ENCODE measurements at regions not wholly inside any gene's neighbourhood (a gene's known extent, or its start where the extent isn't known, plus 50 kb on each side); places are given as distances from the start of the nearest gene placed in this dataset.

- DNase-seq (ENCODE audit: low spot score) = no peak
- TF ChIP-seq CTCF (IDR thresholded peaks at IDR 0.05; ENCODE audit: extremely low read depth, insufficient read depth, missing control alignments) = no peak
- in situ Hi-C loops (cut with MboI; ENCODE audit: low pct_unique_long_range_greater_than_20kb, low sequenced_read_pairs, unreplicated experiment) = no loop called here
Observed at GRCh38 chr4:170306208-170306607, 216.5 kb upstream of the AADAT start.

DNA sequence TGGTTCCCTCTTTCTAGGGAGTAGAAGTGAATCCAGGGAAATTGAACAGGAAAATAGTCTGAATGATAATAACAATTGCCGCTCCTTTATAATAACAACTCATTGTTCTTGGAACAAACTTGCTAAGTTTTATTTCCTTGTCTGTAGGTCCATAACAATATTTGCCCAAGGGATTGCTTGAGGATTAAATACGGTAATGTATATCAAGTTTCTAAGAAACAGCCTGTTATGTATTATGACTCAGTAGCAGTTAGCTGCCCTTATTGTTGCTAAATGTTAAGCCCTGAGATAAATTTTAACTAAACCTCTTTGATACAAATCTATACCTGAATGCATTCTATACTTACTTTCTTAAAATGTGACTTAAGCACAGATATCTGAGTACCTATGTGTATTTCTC lies 215.9 kb upstream of the AADAT start:
- in situ Hi-C loops (cut with MboI; ENCODE audit: low pct_unique_long_range_greater_than_20kb, low sequenced_read_pairs, unreplicated experiment) = no loop called here
- no peak for TF ChIP-seq CTCF (IDR thresholded peaks at IDR 0.05; ENCODE audit: extremely low read depth, insufficient read depth, missing control alignments)
- no peak for DNase-seq (ENCODE audit: low spot score)

DNA sequence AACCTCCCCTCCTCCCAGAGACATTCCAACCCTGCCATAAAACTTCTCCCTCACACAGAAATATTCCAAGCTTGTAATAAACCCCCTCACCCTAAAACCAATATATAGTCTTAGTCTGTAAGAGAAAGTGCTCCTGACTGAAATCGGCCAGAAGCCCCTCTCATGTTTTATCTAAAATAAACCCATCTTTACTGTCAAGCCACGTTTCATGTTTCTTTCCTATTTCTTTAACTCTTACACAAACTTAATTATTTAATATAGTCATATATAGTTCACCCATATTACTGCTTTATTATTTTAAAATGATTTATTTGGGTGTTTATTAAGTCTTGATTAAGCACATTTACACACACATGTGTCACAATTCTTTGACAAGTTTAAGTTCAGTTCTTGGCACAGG lies 191.3 kb upstream of the AADAT start:
- TF ChIP-seq CTCF (IDR thresholded peaks at IDR 0.05; ENCODE audit: extremely low read depth, insufficient read depth, missing control alignments) = no peak
- no peak for DNase-seq (ENCODE audit: low spot score)
- in situ Hi-C loops (cut with MboI; ENCODE audit: low pct_unique_long_range_greater_than_20kb, low sequenced_read_pairs, unreplicated experiment) = no loop called here

- TF ChIP-seq CTCF (IDR thresholded peaks at IDR 0.05; ENCODE audit: extremely low read depth, insufficient read depth, missing control alignments) = no peak
- in situ Hi-C loops (cut with MboI; ENCODE audit: low pct_unique_long_range_greater_than_20kb, low sequenced_read_pairs, unreplicated experiment) = no loop called here
- no peak for DNase-seq (ENCODE audit: low spot score)
Observed at GRCh38 chr4:170278460-170278859, 188.7 kb upstream of the AADAT start.

GRCh38 chr4:170274616-170275015 lies 184.9 kb upstream of the AADAT start:
- no peak for DNase-seq (ENCODE audit: low spot score)
- no peak for TF ChIP-seq CTCF (IDR thresholded peaks at IDR 0.05; ENCODE audit: extremely low read depth, insufficient read depth, missing control alignments)
- in situ Hi-C loops (cut with MboI; ENCODE audit: low pct_unique_long_range_greater_than_20kb, low sequenced_read_pairs, unreplicated experiment) = no loop called here

DNA sequence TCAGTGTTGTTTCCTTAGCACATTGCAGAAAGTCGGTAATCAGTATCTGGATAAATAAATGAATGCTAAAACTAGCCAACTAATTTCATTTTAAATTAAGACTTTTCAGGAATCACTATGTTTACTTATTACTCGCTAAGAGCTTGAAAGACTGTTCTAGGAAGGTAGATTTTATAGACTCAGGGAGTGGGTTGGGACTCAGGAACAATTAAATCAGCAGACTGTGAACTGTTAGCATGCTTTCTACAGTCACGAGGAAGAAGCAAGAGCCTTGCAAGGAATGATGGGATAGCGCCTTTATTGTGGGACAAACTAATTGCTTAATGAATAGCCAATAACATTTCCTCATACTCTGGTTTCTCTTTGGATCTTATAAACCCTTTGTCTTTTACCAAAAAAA lies 183.2 kb upstream of the AADAT start:
- in situ Hi-C loops (cut with MboI; ENCODE audit: low pct_unique_long_range_greater_than_20kb, low sequenced_read_pairs, unreplicated experiment) = no loop called here
- DNase-seq (ENCODE audit: low spot score) = no peak
- no peak for TF ChIP-seq CTCF (IDR thresholded peaks at IDR 0.05; ENCODE audit: extremely low read depth, insufficient read depth, missing control alignments)

DNA sequence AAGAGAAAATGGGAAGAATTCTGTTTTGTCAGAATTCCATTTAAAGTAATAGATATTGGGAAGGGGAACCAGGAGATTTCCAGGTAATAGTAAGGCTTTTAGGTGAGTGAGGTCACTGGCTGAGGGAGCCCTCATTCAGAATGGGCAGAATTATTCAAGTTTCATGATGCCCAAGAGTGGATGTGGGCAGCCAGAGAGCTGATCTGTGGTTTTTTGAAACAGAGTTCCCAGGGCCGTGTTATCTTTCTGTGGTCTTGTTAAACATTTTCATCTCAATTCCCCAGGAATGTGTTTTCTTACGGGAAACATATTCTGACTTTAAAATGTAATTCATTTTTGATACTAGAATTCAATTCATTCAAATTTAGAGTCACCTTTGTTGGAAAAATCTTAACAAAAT lies 182.0 kb upstream of the AADAT start:
- DNase-seq (ENCODE audit: low spot score) = no peak
- no peak for TF ChIP-seq CTCF (IDR thresholded peaks at IDR 0.05; ENCODE audit: extremely low read depth, insufficient read depth, missing control alignments)
- in situ Hi-C loops (cut with MboI; ENCODE audit: low pct_unique_long_range_greater_than_20kb, low sequenced_read_pairs, unreplicated experiment) = no loop called here

Data from GM13977 (cell line).